Effector CD4-positive, alpha-beta T cell (primary cell): ENCODE measurements at regions not wholly inside any gene's neighbourhood (a gene's known extent, or its start where the extent isn't known, plus 50 kb on each side); places are given as distances from the start of the nearest gene placed in this dataset.
"Not testable (repeated sequence)": the region's sequence is repeated elsewhere in the genome, so short reads cannot be mapped to it uniquely, and the experiment has no call there.

ENCODE experiments used
- DNase-seq: peaks from one replicate; pipeline ENCODE4 v3.0.0-alpha.2; 2020

DNA sequence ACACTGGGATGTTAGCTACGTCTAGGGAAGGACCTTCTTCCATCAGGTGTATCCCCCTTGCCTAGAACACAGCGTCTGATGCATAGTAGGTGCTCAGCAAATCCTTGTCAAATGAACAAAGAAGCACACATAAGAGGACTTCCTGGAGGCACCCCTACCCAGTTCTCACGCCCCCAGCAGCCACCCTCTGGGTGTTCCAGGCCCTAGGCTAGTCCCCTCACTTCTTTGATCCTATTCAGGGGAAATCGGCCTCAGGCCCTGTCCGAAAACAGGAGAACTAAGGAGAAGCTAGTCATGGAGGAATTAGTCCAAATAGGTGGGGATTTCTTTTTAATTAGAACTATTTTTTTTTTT is 84.7 kb upstream of the SIRPA start:
- DNase-seq = no peak

DNA sequence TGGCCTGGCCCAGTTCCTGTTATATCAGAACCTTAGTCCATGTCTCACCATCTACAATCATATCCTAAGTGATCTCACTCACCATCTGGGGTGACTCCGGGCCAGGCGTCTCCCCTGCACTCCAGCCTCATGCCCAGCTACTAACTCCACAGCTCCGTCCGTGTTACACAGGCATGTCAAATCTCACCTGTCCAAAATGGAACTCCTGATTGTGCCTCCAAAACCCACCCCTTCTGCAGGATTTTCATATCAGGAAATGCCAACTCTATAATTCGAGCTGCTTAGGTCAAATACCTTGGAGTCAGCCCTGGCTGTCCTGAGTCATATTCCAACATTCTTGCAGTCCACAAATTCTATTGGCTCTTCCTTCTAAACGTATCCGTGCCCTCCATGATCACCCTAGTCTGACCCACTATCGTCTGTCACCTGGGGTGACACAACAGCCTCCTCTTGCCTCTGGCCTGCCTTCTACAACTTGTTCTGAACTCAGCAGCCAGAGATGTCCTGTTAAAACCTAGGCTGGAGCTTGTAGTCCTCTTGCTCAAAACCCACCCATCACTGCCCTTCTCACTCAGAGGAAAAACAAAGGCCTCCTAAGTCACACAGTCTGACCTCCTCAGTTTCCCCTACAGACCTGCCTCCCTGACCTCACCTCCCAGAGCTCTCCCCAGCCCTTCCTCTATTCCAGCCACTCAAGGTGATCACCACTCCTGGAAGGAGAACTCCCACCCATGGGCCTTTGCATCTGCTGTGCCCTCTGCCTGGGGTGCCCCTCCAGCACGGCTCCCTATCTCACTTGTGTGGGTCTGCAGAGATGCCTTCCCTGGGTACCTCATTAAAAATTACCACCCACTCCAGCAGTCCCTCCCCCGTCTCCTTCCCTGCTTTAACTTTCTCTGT is 85.3 kb upstream of the SIRPA start:
- no peak for DNase-seq

DNA sequence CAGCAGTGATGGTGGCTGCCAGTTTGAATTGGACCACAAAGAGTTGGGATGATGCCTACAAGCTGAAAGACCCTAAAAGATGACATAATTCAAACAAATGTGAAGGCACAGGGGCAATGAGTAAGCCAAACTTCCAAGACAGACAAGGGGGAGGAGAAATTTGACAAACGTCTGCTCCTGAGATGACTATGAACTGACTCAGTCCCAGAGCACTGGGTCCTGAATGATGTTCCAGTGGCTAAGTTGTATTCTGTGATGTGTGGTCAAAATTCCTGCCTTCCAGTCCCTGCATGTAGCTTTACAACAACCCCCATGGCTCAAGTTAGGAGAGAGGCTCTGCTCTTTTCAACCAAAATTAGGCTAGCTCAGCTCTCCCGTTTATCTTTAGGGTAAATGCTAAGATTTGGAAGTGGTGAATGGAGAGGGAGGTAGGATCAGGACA is 86.1 kb upstream of the SIRPA start:
- no peak for DNase-seq

DNA sequence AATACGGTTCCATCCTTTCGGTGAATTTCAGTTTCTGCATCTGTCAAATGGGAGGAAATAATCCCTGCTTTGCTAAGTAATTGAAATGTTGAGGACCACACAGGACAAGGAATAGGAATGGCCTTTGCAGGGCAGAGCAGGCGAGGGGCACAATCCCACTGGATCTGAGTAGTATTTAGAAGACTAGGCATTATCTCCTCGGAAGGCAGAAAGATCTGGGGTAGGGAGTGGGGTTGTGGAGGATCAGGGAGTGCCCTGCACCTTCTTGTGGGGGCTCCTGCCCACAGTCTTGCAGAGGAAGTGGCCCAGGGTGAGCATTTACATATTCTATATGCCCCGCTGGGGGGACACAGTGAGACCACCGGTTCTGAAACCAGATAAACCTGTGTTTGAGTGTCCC is 87.1 kb upstream of the SIRPA start:
- DNase-seq = no peak

DNA sequence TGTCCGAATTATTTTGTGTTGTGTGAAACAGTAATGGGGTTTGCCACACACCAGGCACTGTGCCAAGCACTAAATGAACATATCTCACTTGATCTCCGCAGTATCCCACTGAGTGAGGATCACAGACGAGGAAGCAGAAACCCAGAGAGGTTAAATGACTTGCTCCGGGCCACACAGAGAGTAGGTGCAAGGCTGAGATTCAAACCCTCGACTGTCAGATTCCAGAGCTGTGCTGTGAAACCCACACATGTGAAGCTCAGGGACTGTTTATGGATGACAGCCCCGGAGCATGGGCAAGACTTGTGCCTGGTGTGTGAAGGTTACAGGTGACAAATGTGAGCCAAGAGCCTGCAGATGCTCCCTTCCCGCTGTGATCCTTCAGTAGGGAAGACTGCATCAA is 87.8 kb upstream of the SIRPA start:
- no peak for DNase-seq

DNA sequence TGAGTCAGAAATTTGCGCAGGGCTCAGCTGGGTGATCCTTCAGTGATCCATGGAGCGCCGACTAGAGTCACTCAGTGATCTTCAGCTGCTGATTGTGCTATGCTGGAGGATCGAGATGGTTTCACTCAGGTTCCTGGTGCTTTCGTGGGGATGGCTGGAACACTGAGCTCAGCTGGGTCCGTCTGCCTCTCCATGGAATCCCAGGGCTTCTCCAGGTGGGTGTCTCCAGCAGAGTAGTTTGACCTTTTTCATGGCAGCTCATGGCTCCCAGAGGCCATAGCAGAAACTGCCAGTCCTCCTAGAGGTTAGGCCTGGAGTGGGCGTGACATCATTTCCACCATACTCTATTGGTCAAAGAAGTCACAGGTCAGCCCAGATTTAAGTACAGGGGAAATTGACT is 88.8 kb upstream of the SIRPA start:
- DNase-seq = no peak

DNA sequence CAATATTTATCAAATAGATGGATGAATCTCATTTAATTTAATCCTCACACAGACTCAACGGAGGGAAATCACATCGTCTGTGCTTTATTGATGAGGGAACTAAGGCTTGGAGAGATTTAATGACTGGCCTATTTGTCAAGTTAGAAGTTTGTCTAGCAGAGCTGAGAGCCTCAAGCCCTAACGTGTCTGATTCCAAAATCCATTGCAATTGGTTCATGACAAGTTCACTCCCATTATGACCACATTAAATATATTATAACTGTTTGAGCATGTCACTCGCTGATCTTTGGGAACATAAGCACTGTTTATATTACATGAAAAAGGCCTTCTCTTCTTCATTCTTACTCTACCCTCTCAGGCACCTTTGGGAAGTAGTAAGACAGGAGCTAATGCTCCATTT is 89.4 kb upstream of the SIRPA start:
- DNase-seq = no peak

DNA sequence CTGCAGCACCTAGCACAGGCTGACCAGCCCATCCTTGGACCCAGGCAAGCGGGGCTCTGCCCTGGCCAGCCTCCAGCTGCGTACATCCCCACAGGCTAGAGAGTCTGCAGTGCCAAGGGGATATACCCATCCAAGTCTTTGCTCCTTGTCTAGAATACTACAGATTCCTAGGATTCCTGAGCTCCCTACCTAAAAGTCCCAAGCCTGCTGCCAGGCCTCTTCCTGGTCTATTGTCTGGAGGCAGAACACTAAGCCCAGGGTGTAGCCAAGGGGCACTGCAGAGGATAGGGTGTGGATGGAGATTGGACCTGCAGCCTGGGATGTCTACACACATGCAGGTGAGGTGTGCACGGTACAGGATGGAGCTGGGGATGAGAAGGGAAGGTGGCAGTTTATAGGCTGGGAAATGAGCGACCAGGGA is 90.0 kb upstream of the SIRPA start:
- no peak for DNase-seq

DNA sequence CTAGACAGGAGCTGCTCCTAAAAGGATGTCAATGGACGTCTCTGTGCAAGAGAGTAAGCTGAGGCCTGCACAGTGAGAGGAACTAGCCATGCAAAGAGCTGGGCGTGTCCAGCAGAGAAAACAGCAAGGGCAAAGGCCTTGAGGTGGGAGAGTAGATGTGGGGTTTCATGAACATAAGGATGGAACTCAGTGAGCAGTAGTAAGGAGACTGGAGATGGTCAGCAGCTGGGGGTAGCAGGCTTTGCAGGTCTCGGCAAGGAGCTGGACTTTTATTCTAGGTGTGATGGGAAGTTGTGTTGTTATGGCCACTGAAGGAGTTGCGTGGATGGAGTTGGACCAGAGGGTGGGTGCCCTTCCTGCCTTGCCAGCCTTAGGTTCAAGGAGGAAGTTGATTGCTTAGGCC is 90.7 kb upstream of the SIRPA start:
- no peak for DNase-seq

DNA sequence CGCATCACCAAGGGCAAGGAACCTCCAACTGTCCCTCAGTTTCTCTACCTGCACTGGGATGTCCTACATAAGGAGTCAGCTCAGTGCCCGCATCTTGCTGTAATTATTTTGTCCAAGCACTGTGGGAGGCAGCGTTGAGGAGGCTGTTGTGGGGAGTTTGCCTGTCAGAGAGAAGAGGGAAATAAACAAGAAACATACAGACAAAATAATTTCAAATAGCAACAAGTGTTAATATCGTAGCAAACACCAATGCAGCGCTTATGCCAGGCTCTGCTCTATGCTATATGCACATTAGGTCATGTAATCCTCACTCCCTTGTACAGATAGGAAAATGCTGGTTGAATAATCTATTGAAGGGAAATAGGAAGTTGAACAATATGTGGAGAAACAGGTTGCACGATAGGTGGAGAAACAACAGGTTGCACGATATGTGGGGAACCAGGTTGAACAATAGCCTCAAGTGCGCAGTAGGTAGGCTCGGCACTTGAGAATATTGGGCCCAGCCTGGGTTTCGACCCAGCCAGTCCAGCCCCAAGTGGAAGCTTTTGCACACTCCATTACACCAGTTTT is 91.2 kb upstream of the SIRPA start:
- no peak for DNase-seq

DNA sequence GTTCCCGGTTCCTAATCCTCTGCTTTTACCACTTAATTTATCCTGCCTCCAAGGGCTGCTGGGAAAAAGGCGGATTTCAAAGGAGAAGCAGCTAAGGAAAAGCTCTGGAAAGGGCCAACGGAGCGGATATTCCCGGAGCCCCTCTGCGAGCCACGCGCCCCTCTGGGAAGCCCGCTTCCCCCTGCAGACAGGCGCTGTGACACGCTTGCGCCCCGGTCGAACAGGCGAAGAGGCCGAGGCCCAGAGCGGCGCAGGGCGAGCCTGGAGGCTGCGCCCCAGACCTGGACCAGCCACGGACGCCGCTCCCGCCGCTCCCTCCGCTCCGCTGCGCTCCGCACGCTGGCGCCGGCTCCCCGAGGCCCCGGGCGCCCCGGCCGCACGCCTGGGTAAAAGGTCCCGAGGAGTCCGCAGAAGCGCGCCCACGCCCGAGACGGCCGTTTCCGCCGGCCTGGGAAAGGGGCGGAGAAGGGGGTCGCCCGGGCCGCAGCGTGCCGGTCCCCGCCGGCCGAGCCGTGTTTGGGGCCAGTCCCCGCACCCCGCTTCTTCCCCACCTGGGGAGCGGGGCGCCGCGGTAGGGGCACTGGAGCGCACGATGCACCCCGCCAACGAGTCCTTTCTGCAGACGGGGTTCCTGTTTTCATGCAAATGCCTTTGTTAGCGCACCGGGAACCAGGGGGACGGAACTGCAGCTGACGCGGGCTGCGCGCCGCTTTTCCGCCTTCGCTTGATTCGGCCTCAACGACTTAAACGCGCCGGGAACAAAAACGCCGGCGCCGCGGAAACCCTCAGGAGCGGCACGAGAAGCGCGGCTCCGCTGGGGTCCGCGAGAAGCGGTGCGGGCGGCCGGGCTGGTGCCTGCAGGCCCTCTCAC is 91.9 kb upstream of the SIRPA start:
- DNase-seq = no peak

DNA sequence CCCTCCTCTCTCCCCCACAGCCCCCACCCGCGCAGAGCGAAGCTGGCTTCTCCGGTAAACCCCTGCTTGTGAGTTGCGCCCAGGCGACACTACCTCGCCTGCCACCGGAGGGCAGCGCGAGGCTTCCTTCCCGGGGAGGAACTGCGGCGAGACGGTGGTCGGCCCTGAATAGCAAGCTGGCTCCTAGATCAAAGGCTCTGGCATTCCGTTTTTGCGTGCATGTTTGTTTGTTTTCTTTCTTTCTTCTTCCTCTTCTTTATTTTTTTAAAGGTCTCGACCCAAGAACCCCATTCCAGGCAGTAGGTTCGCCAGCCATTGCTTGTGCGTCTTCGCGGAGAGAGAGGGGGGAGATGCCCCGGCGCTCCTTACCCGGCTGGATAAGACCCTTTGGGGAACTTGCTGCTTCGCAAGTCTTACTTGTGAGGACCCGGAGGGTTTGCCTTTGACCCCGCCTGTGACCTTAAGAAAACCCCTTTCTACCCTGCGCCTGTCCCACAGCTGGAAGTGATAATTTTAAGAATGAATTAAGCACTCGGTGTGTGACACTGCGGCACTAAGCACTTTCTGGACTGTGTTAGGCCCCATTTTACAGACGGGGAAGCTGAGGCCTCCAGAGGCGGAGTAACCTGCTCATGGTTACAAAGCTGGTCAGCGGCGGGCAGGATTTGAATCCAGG is 92.7 kb upstream of the SIRPA start:
- DNase-seq = no peak

DNA sequence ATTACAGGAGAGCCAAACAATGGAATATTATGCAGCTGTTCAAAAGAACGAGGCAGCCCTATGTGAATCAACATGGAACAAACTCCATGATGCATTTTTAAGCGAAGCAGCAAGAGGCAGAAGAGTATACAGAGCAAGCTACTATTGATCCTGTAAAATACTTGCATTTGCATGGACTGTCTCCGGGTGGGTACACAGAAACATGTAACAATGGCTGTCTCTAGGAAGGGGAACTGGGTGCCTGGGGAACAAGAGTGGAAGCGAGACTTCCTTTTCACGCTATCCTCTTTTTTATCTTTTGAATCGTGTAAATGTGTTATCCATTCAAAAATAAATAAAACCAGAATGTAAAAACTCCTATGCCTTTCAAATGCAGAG is 93.3 kb upstream of the SIRPA start:
- DNase-seq = no peak

DNA sequence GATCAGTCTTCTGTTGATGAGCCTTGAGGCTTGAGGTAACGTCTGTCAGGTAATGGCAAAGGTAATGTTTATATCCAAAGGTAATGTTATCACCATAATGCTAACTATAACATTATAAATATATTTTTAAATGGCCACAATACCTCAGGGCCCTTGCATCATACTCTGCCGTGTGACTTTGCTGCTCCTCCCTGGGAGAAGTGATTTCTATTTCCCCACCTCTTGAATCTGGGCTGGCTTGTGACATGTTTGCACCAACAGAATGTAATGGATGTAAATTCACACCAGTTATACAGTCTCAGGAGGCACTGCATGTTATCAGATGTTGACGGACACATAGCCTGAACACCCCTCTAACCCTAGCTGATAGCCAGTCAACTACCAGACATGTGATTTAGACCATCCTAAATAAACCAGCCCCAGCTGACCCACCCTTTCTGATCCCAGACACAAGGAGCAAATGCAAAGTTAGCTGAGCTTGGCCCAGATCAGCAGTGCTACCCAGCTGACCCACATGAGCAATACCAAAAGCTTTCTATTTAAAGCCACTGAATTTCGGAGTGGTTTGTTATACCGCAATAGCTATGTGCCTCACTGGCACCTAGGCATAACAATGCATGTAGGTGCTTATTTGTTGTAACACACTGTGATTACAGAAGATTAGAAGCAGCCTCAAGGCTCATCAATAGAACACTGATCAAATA is 93.8 kb upstream of the SIRPA start:
- DNase-seq = no peak

DNA sequence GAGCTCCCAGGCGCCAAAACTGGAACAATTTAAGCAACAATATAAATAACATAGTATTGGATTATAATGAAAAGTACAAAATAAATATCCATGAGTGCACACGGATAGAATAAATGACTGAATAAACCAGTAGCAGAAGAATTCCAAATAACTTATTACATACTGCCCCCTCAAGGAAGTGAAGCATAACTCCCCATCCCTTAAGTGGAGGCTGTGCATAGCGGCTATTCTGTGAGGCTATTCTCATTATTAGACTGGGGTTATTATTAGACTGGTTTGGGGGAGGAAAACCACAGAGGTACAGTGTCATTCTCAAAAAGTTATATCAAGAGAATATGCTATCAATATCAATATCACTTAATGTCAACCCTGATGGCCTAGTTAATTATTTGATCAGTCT is 94.4 kb upstream of the SIRPA start:
- no peak for DNase-seq

DNA sequence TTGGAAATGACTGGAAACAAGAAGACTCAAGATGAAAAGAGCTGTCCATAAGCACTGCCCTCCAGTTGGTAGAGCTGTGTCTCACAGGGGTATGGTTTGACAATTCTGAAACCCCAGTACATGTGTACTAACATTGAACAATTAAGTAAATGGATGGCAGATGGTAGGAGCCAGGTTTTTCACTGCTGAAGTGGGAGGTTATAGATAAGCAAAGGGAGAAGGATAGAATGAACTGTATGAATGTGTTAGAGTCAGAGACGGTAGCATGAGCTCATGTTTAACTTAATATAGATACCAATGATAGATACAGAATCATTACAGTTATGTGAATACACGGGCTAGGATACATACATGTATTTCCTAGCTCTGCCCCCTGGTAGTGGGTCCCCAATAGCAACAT is 95.0 kb upstream of the SIRPA start:
- no peak for DNase-seq

DNA sequence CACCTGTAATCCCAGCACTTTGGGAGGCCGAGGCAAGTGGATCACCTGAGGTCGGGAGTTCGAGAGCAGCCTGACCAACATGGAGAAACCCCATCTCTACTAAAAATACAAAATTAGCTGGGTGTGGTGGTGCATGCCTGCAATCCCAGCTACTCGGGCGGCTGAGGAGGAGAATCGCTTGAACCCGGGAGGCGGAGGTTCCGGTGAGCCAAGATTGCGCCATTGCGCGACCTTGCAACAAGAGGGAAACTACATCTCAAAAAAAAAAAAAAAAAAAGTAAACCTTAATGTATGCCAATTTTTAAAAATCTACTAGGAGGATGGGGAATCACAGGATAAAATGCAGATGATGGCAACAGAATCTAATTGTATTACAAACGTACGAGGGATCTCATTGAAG is 95.5 kb upstream of the SIRPA start:
- not testable (repeated sequence) for DNase-seq

DNA sequence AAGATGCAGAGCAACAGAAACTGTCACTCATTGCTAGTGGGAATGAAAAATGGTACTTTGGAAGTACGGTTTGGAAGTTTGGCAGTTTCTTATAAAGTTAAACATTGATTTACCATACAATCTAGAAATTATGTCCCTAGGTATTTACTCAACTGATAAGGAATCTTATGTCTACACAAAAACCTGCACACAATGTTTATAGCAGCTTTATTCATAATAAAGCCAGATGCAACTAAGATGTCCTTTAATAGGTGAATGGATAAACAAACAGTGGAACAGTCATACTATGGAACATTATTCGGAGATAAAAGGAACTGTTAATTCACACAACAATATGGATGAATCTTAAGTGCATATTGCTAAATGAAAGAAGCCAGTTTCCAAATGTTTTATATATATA is 96.2 kb upstream of the SIRPA start:
- DNase-seq = no peak

DNA sequence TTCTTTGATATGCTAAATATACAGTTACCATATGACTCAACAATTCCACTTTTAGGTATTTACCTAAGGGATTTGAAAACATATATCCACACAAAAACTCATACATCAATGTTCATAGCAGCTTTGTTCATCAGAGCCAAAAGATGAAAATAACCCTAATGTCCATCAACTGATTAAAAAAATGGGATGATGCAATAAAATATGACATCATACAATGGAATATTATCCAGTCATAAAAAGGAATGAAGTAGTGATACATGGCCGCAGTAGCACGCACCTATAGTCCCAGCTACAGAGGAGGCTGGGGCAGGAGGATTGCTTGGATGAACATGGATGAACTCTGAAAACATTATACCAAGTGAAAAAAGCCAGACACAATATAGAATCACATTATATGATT is 101.4 kb upstream of the SIRPA start:
- DNase-seq = no peak

DNA sequence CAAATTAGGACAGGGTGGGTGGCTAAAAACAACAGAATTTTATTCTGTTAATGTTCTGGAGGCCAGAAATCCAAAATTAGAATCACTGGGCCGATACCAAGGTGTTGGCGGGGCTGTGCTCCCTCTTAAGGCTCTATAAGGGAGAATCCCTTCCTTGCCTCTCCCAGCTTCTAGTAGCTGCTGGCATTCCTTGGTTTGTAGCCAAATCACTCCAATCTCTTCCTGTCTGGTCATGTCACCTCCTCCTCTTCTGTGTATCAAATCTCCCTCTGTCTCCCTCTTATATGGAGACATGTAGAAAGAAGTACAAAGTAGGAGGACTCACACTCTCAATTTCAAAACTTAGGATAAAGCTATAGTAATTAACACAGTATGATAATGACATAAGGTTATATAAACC is 102.9 kb upstream of the SIRPA start:
- no peak for DNase-seq

DNA sequence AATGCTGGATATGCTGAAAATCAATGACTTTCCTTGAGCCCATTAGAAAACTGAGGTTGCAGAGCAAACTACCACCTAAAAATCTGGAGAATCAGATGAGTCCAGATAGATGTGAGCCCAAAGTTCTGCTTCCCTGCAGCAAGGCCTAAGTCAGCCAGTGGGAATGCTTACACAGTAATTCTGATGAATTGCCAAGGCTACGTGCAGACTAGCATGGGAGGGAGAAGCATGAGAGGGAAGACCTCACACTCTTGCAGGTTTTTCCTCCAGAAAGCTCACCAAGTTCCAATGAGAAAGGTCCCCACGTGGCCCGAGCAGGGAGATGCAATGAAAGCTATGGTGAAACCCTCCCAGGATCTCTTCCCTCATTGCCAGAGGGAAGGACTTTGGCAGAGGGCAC is 104.8 kb upstream of the SIRPA start:
- DNase-seq = no peak

DNA sequence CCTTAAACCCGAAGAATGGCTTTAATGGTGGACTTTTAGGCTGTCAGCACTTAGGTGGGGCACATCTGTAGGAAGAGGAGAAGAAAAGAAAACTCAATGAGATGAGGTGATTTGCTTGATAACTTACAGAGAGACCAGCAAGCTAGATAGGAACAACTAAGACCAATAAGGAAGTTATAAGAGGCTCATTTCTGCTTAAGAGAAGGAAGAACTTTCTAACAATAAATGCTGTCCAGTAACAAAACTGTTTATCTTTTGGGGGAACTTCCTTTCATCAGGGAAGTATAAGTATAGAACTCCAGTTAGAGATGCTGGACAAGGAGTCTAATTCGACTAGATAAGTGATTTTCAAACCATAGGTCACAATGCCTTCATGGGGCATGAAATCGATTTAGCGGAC is 107.2 kb upstream of the SIRPA start:
- DNase-seq = no peak

DNA sequence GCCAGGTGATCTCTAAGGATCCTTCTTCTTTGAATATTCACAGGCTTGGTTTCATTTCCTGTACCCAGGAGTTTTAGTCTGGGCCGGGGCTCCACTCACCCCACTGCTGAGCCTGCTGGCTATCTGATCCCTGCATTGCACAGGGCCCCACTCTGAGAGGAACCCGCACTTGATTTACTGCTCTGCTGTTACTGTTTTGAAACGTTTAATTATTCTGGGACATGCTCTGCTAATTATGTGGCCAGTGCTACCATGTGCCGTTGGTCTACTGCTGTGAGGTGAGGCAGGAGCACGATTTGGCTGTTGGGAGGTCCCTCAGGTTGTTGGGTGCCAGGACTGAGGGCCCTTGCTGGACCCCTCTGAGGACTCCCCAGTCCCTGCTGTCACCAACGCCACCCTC is 108.7 kb upstream of the SIRPA start:
- no peak for DNase-seq
